ENCODE measurements at regions not wholly inside any gene's neighbourhood (a gene's known extent, or its start where the extent isn't known, plus 50 kb on each side); places are given as distances from the start of the nearest gene placed in this dataset.
"Not testable (repeated sequence)": the region's sequence is repeated elsewhere in the genome, so short reads cannot be mapped to it uniquely, and the experiment has no call there.

- no peaks in the 10 kb centered on the region for H3K36me3 ChIP-seq (ENCODE audit: control insufficient read depth, insufficient read depth, low read length)
- H3K9me3 ChIP-seq (ENCODE audit: control insufficient read depth, low read length), result no peaks in the 10 kb centered on the region
- H3K4me1 ChIP-seq (ENCODE audit: control insufficient read depth, insufficient read depth, low read length), result peaks cover 8% of the 10 kb centered on the region
- H3K9ac ChIP-seq (ENCODE audit: low read length), result no peak overlapping the region
- no peak overlapping the region for H3K4me3 ChIP-seq (ENCODE audit: low read length)
- H3K27me3 ChIP-seq (ENCODE audit: control insufficient read depth, insufficient read depth, low read length), result no peaks in the 10 kb centered on the region
Measured at GRCh38 chr2:240240017-240240734, 99.7 kb upstream of the OTOS start.

- H3K9ac ChIP-seq (ENCODE audit: low read length), result no peak overlapping the region
- H3K4me1 ChIP-seq (ENCODE audit: control insufficient read depth, insufficient read depth, low read length), result peaks cover 8% of the 10 kb centered on the region
- no peak overlapping the region for H3K4me3 ChIP-seq (ENCODE audit: low read length)
- no peaks in the 10 kb centered on the region for H3K36me3 ChIP-seq (ENCODE audit: control insufficient read depth, insufficient read depth, low read length)
- no peaks in the 10 kb centered on the region for H3K27me3 ChIP-seq (ENCODE audit: control insufficient read depth, insufficient read depth, low read length)
- no peaks in the 10 kb centered on the region for H3K9me3 ChIP-seq (ENCODE audit: control insufficient read depth, low read length)
Measured at GRCh38 chr2:240240781-240241180, 100.3 kb upstream of the OTOS start.

GRCh38 chr2:240241572-240241971, 101.1 kb upstream of the OTOS start:
- Histone ChIP-seq H3K4me3 (ENCODE audit: low read length) (no peak overlapping the region), H3K9me3 (ENCODE audit: control insufficient read depth, low read length) (no peaks in the 10 kb centered on the region), H3K9ac (ENCODE audit: low read length) (no peak overlapping the region), H3K27me3 (ENCODE audit: control insufficient read depth, insufficient read depth, low read length) (peaks cover 3% of the 10 kb centered on the region), H3K36me3 (ENCODE audit: control insufficient read depth, insufficient read depth, low read length) (no peaks in the 10 kb centered on the region), H3K4me1 (ENCODE audit: control insufficient read depth, insufficient read depth, low read length) (peaks cover 7% of the 10 kb centered on the region)

- not testable (repeated sequence) for H3K9ac ChIP-seq (ENCODE audit: low read length); H3K4me1 ChIP-seq (ENCODE audit: control insufficient read depth, insufficient read depth, low read length); H3K9me3 ChIP-seq (ENCODE audit: control insufficient read depth, low read length); H3K4me3 ChIP-seq (ENCODE audit: low read length); H3K36me3 ChIP-seq (ENCODE audit: control insufficient read depth, insufficient read depth, low read length); H3K27me3 ChIP-seq (ENCODE audit: control insufficient read depth, insufficient read depth, low read length)
Measured at GRCh38 chr2:240243049-240243448, 102.6 kb upstream of the OTOS start.

GRCh38 chr2:240244543-240244942, 104.1 kb upstream of the OTOS start:
- H3K36me3 ChIP-seq (ENCODE audit: control insufficient read depth, insufficient read depth, low read length), result no peaks in the 10 kb centered on the region
- H3K9ac ChIP-seq (ENCODE audit: low read length), result no peak overlapping the region
- H3K27me3 ChIP-seq (ENCODE audit: control insufficient read depth, insufficient read depth, low read length), result peaks cover 3% of the 10 kb centered on the region
- H3K4me3 ChIP-seq (ENCODE audit: low read length), result no peak overlapping the region
- H3K9me3 ChIP-seq (ENCODE audit: control insufficient read depth, low read length), result no peaks in the 10 kb centered on the region
- no peaks in the 10 kb centered on the region for H3K4me1 ChIP-seq (ENCODE audit: control insufficient read depth, insufficient read depth, low read length)

- no peak overlapping the region for H3K9ac ChIP-seq (ENCODE audit: low read length)
- H3K4me1 ChIP-seq (ENCODE audit: control insufficient read depth, insufficient read depth, low read length), result peaks cover 2% of the 10 kb centered on the region
- H3K4me3 ChIP-seq (ENCODE audit: low read length), result no peak overlapping the region
- H3K36me3 ChIP-seq (ENCODE audit: control insufficient read depth, insufficient read depth, low read length), result no peaks in the 10 kb centered on the region
- peaks cover 3% of the 10 kb centered on the region for H3K27me3 ChIP-seq (ENCODE audit: control insufficient read depth, insufficient read depth, low read length)
- H3K9me3 ChIP-seq (ENCODE audit: control insufficient read depth, low read length), result no peaks in the 10 kb centered on the region
Measured at GRCh38 chr2:240245184-240245583, 104.7 kb upstream of the OTOS start.

- H3K4me1 ChIP-seq (ENCODE audit: control insufficient read depth, insufficient read depth, low read length), result peaks cover 7% of the 10 kb centered on the region
- no peaks in the 10 kb centered on the region for H3K36me3 ChIP-seq (ENCODE audit: control insufficient read depth, insufficient read depth, low read length)
- H3K9ac ChIP-seq (ENCODE audit: low read length), result no peak overlapping the region
- peaks cover 3% of the 10 kb centered on the region for H3K27me3 ChIP-seq (ENCODE audit: control insufficient read depth, insufficient read depth, low read length)
- H3K4me3 ChIP-seq (ENCODE audit: low read length), result no peak overlapping the region
- H3K9me3 ChIP-seq (ENCODE audit: control insufficient read depth, low read length), result no peaks in the 10 kb centered on the region
Measured at GRCh38 chr2:240245706-240246105, 105.2 kb upstream of the OTOS start.

- peaks cover 3% of the 10 kb centered on the region for H3K27me3 ChIP-seq (ENCODE audit: control insufficient read depth, insufficient read depth, low read length)
- H3K4me1 ChIP-seq (ENCODE audit: control insufficient read depth, insufficient read depth, low read length), result peaks cover 13% of the 10 kb centered on the region
- no peak overlapping the region for H3K4me3 ChIP-seq (ENCODE audit: low read length)
- no peaks in the 10 kb centered on the region for H3K9me3 ChIP-seq (ENCODE audit: control insufficient read depth, low read length)
- H3K36me3 ChIP-seq (ENCODE audit: control insufficient read depth, insufficient read depth, low read length), result no peaks in the 10 kb centered on the region
- no peak overlapping the region for H3K9ac ChIP-seq (ENCODE audit: low read length)
Measured at GRCh38 chr2:240246173-240246820, 105.8 kb upstream of the OTOS start.

GRCh38 chr2:240247241-240247867, 106.9 kb upstream of the OTOS start:
- no peaks in the 10 kb centered on the region for H3K36me3 ChIP-seq (ENCODE audit: control insufficient read depth, insufficient read depth, low read length)
- H3K27me3 ChIP-seq (ENCODE audit: control insufficient read depth, insufficient read depth, low read length), result peaks cover 3% of the 10 kb centered on the region
- H3K9me3 ChIP-seq (ENCODE audit: control insufficient read depth, low read length), result no peaks in the 10 kb centered on the region
- H3K9ac ChIP-seq (ENCODE audit: low read length), result no peak overlapping the region
- peaks cover 22% of the 10 kb centered on the region for H3K4me1 ChIP-seq (ENCODE audit: control insufficient read depth, insufficient read depth, low read length)
- H3K4me3 ChIP-seq (ENCODE audit: low read length), result no peak overlapping the region

- peaks cover 22% of the 10 kb centered on the region for H3K4me1 ChIP-seq (ENCODE audit: control insufficient read depth, insufficient read depth, low read length)
- peaks cover 3% of the 10 kb centered on the region for H3K27me3 ChIP-seq (ENCODE audit: control insufficient read depth, insufficient read depth, low read length)
- no peak overlapping the region for H3K4me3 ChIP-seq (ENCODE audit: low read length)
- H3K36me3 ChIP-seq (ENCODE audit: control insufficient read depth, insufficient read depth, low read length), result no peaks in the 10 kb centered on the region
- H3K9ac ChIP-seq (ENCODE audit: low read length), result no peak overlapping the region
- no peaks in the 10 kb centered on the region for H3K9me3 ChIP-seq (ENCODE audit: control insufficient read depth, low read length)
Measured at GRCh38 chr2:240247868-240248720, 107.6 kb upstream of the OTOS start.

GRCh38 chr2:240248721-240249422, 108.4 kb upstream of the OTOS start:
- no peaks in the 10 kb centered on the region for H3K36me3 ChIP-seq (ENCODE audit: control insufficient read depth, insufficient read depth, low read length)
- no peak overlapping the region for H3K4me3 ChIP-seq (ENCODE audit: low read length)
- peaks cover 3% of the 10 kb centered on the region for H3K27me3 ChIP-seq (ENCODE audit: control insufficient read depth, insufficient read depth, low read length)
- H3K9ac ChIP-seq (ENCODE audit: low read length), result no peak overlapping the region
- H3K4me1 ChIP-seq (ENCODE audit: control insufficient read depth, insufficient read depth, low read length), result peaks cover 22% of the 10 kb centered on the region
- no peaks in the 10 kb centered on the region for H3K9me3 ChIP-seq (ENCODE audit: control insufficient read depth, low read length)
